Chondrocyte (in vitro differentiated cells): ENCODE measurements at regions not wholly inside any gene's neighbourhood (a gene's known extent, or its start where the extent isn't known, plus 50 kb on each side); places are given as distances from the start of the nearest gene placed in this dataset.

ENCODE experiments used
- DNase-seq: peaks from one replicate; pipeline ENCODE4 v3.0.0; 2021; ENCODE audit warnings: mixed read lengths, low spot score
- H3K27ac Mint-ChIP-seq: one replicate; pipeline ENCODE4 v1.8.0; 2021; ENCODE audit warnings: mild to moderate bottlenecking, moderate library complexity, mixed read lengths; ENCODE audit not compliant: unreplicated experiment
- H3K27me3 Mint-ChIP-seq: 2 replicates; pipeline ENCODE4 v1.8.0; 2021; ENCODE audit warnings: low read depth, mixed read lengths
- H3K36me3 Mint-ChIP-seq: 2 replicates; pipeline ENCODE4 v1.8.0; 2021; ENCODE audit warnings: low read depth, mixed read lengths
- H3K4me1 Mint-ChIP-seq: 2 replicates; pipeline ENCODE4 v1.8.0; 2021; ENCODE audit warnings: low read depth, mild to moderate bottlenecking, mixed read lengths
- H3K4me3 Mint-ChIP-seq: one replicate; pipeline ENCODE4 v1.8.0; 2021; ENCODE audit warnings: mild to moderate bottlenecking, moderate library complexity, mixed read lengths; ENCODE audit not compliant: unreplicated experiment
- H3K9me3 Mint-ChIP-seq: 2 replicates; pipeline ENCODE4 v1.8.0; 2021; ENCODE audit warnings: low read depth, mixed read lengths
- CTCF ChIP-seq: fragments of 200-600 bp; sonication (generic); IDR thresholded peaks from 2 replicates; pipeline ENCODE4 v1.5.0; 2021; ENCODE audit warnings: antibody characterized with exemption, mild to moderate bottlenecking, moderate library complexity

- Mint-ChIP-seq H3K9me3 (no peaks in the 10 kb centered on the region), H3K4me1 (no peaks in the 10 kb centered on the region), H3K27ac (no peak overlapping the region), H3K4me3 (no peak overlapping the region), H3K36me3 (no peaks in the 10 kb centered on the region), H3K27me3 (peaks cover 22% of the 10 kb centered on the region)
- TF ChIP-seq CTCF: no peak
- no peak for DNase-seq
These were observed 180.8 kb downstream of the BRD1 start for GRCh38 chr22:49646876-49647275.

- Mint-ChIP-seq H3K27me3 (peaks cover 22% of the 10 kb centered on the region), H3K9me3 (no peaks in the 10 kb centered on the region), H3K27ac (no peak overlapping the region), H3K4me3 (no peak overlapping the region), H3K36me3 (no peaks in the 10 kb centered on the region), H3K4me1 (no peaks in the 10 kb centered on the region)
- no peak for DNase-seq
- no peak for TF ChIP-seq CTCF
These were observed 181.7 kb downstream of the BRD1 start for GRCh38 chr22:49645791-49646550.

GRCh38 chr22:49645257-49645656 lies 182.4 kb downstream of the BRD1 start:
- no peaks in the 10 kb centered on the region for H3K36me3 Mint-ChIP-seq

GRCh38 chr22:49643998-49644397 lies 183.7 kb downstream of the BRD1 start:
- no peak for DNase-seq
- no peak for TF ChIP-seq CTCF
- H3K4me1 Mint-ChIP-seq: no peaks in the 10 kb centered on the region
- no peak overlapping the region for H3K27ac Mint-ChIP-seq
- H3K9me3 Mint-ChIP-seq: no peaks in the 10 kb centered on the region
- no peaks in the 10 kb centered on the region for H3K36me3 Mint-ChIP-seq
- no peak overlapping the region for H3K4me3 Mint-ChIP-seq
- H3K27me3 Mint-ChIP-seq: peaks cover 7% of the 10 kb centered on the region

More at GRCh38 chr22:49645257-49645656, 182.4 kb downstream of the BRD1 start:
- H3K4me1 Mint-ChIP-seq: no peaks in the 10 kb centered on the region
- H3K27ac Mint-ChIP-seq: no peak overlapping the region
- H3K27me3 Mint-ChIP-seq: peaks cover 19% of the 10 kb centered on the region
- H3K9me3 Mint-ChIP-seq: no peaks in the 10 kb centered on the region
- TF ChIP-seq CTCF: no peak
- no peak overlapping the region for H3K4me3 Mint-ChIP-seq
- DNase-seq: no peak

GRCh38 chr22:49643466-49643865 lies 184.2 kb downstream of the BRD1 start:
- H3K27ac Mint-ChIP-seq: no peak overlapping the region
- no peaks in the 10 kb centered on the region for H3K4me1 Mint-ChIP-seq
- no peak for TF ChIP-seq CTCF
- peaks cover 8% of the 10 kb centered on the region for H3K27me3 Mint-ChIP-seq
- no peak for DNase-seq
- no peak overlapping the region for H3K4me3 Mint-ChIP-seq
- H3K9me3 Mint-ChIP-seq: no peaks in the 10 kb centered on the region
- no peaks in the 10 kb centered on the region for H3K36me3 Mint-ChIP-seq
